VCaP (cell line): ENCODE measurements at regions not wholly inside any gene's neighbourhood (a gene's known extent, or its start where the extent isn't known, plus 50 kb on each side); places are given as distances from the start of the nearest gene placed in this dataset.

Experiments used
- H3K27ac ChIP-seq: fragments of 450-650 bp; 2 replicates; pipeline ENCODE4 v1.5.1; 2017
- CTCF ChIP-seq: fragments of 450-650 bp; conservative IDR thresholded peaks from 2 replicates; pipeline ENCODE4 v1.5.1; 2017; ENCODE audit warnings: mild to moderate bottlenecking, moderate library complexity

GRCh38 chr2:23158306-23158705 is 226.7 kb upstream of the KLHL29 start:
- no peak overlapping the region for H3K27ac ChIP-seq
- no peak for TF ChIP-seq CTCF

DNA sequence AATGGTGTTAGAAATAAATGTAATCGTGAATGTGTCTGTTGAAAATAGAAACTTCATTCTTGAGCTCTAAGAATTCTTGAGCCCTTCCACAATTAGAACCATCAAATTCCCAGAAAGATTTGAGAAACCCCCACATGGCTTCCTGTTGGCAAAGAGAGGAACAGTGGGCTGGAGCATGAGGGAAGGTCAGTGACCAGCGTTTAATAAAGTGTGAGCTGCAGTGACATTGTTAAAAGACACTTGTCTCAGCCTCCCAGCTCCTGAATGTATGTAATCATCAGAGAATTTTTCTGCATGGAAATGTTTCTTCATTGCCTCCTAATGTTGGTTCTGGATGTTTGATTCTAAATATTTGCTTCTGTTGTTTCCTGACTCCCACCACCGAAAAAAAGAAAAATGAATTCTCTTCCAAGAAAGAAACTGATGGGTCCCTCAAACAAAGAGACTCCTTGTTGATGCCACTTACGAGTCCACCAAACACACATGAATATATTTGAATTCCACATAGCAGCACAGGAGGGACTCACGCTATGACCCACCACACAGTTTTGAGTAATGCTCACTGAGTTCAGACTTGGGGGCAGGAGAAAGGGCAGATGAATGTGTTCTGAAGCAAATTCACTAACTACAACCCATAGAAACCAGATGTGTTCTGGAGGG is 225.1 kb upstream of the KLHL29 start:
- H3K27ac ChIP-seq: no peak overlapping the region
- TF ChIP-seq CTCF: no peak

GRCh38 chr2:23164173-23164572 is 220.8 kb upstream of the KLHL29 start:
- no peak for TF ChIP-seq CTCF
- no peak overlapping the region for H3K27ac ChIP-seq

DNA sequence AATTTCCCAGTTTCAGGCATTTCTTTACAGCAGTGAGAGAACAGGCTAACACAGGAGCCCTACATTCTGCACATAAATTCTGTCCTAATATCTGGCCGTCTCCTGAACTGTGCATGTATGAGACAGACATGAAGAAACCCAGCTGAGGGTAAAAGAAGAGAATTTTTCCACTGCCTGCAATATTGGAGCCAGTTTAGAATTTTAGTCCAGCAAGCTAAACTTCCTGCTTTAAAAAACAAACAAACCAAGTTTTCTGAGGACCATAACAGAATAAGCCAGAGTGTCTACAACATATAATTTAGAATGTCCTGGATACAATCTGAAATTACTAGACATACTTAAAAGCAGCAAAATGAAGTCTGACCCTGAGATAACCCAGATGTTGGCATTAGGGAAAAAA is 215.1 kb upstream of the KLHL29 start:
- no peak for TF ChIP-seq CTCF
- H3K27ac ChIP-seq: no peak overlapping the region

- H3K27ac ChIP-seq: no peak overlapping the region
- no peak for TF ChIP-seq CTCF
Measured at GRCh38 chr2:23171108-23171507, 213.9 kb upstream of the KLHL29 start.

DNA sequence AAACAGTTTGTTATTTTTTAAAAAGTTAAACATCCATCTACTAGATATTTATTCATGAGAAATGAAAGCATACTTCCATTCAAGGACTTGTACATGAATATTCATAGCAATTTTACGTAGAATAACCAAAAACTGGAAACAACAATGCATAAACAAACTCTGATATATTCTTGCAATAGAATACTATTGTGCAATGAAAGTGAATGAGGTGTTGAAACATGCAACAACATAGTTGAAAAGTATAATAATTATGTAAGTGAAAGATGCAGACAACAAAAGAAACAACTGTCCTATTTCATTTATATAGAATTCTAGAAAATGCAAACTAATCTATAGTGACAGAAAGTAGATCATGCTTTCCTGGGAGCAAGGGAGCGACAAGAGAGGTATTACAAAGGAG is 206.6 kb upstream of the KLHL29 start:
- TF ChIP-seq CTCF: no peak
- H3K27ac ChIP-seq: no peak overlapping the region

- no peak for TF ChIP-seq CTCF
- no peak overlapping the region for H3K27ac ChIP-seq
Measured at GRCh38 chr2:23183733-23184132, 201.2 kb upstream of the KLHL29 start.
